HL-60 (cell line): ENCODE measurements at regions not wholly inside any gene's neighbourhood (a gene's known extent, or its start where the extent isn't known, plus 50 kb on each side); places are given as distances from the start of the nearest gene placed in this dataset.

Experiments
- DNase-seq, 2 experiments: peaks; one replicate each; pipeline ENCODE4 v3.0.0-alpha.2; 2010 to 2020; ENCODE audit warnings: low read depth in 1 of 2, low spot score in 1 of 2
- H3K27ac ChIP-seq: fragments of 250-450 bp; sonication (Bioruptor Pico); replicated peaks from 2 replicates; pipeline ENCODE4 v1.5.1; 2020; ENCODE audit warnings: mild to moderate bottlenecking, moderate library complexity
- H3K27me3 ChIP-seq: fragments of 250-450 bp; sonication (Bioruptor Pico); 2 replicates; pipeline ENCODE4 v1.5.1; 2021; ENCODE audit warnings: mild to moderate bottlenecking, moderate library complexity; ENCODE audit not compliant: insufficient read depth, poor library complexity, severe bottlenecking
- H3K4me3 ChIP-seq: replicated peaks from 2 replicates; pipeline ENCODE4 v1.5.1; 2011; ENCODE audit warnings: mild to moderate bottlenecking, control low read depth, low read length; ENCODE audit not compliant: insufficient read depth
- GABPA ChIP-seq: IDR thresholded peaks from 2 replicates; pipeline ENCODE4 v1.6.1; 2012; ENCODE audit warnings: low read depth
- POLR2AphosphoS5 ChIP-seq: IDR thresholded peaks from 2 replicates; pipeline ENCODE4 v1.6.1; 2012; ENCODE audit warnings: low read depth
- SPI1 ChIP-seq: IDR thresholded peaks from 2 replicates; pipeline ENCODE4 v1.6.1; 2012; ENCODE audit warnings: low read depth, mild to moderate bottlenecking, borderline replicate concordance
- TF ChIP-seq, protein P1 (sequence below): IDR thresholded peaks from 2 replicates; pipeline ENCODE4 v1.6.1; 2012; ENCODE audit warnings: low read depth; ENCODE audit not compliant: insufficient replicate concordance
- TF ChIP-seq, protein P2 (sequence below): IDR thresholded peaks from one replicate; pipeline ENCODE4 v1.5.1; 2011; ENCODE audit warnings: low read length, control low read depth, inconsistent platforms; ENCODE audit not compliant: insufficient read depth

DNA sequence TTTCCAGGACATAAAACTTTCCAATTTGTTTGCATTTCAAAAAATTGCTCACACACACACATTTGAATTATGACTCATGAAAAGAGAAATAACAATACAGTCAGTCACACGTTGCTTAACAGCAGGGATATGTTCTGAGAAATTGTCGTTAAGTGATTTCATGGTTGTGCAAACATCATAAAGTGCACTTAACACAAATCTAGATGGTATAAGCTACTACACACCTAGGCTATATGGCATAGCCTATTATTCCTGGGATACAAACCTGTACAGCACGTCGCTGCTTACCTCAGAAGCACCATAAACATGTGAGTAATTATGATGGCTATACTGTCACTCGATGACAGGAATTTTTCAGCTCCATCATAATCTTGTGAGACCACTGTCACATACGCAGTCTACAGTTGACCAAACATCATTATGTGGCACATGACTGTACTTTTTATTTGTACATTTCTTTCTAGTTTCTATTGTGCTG lies 378.2 kb downstream of the ACTL7B start:
- no peak for DNase-seq
- TF ChIP-seq SPI1 (no peak), GABPA (no peak), POLR2AphosphoS5 (no peak)
- TF ChIP-seq, protein P1, sequence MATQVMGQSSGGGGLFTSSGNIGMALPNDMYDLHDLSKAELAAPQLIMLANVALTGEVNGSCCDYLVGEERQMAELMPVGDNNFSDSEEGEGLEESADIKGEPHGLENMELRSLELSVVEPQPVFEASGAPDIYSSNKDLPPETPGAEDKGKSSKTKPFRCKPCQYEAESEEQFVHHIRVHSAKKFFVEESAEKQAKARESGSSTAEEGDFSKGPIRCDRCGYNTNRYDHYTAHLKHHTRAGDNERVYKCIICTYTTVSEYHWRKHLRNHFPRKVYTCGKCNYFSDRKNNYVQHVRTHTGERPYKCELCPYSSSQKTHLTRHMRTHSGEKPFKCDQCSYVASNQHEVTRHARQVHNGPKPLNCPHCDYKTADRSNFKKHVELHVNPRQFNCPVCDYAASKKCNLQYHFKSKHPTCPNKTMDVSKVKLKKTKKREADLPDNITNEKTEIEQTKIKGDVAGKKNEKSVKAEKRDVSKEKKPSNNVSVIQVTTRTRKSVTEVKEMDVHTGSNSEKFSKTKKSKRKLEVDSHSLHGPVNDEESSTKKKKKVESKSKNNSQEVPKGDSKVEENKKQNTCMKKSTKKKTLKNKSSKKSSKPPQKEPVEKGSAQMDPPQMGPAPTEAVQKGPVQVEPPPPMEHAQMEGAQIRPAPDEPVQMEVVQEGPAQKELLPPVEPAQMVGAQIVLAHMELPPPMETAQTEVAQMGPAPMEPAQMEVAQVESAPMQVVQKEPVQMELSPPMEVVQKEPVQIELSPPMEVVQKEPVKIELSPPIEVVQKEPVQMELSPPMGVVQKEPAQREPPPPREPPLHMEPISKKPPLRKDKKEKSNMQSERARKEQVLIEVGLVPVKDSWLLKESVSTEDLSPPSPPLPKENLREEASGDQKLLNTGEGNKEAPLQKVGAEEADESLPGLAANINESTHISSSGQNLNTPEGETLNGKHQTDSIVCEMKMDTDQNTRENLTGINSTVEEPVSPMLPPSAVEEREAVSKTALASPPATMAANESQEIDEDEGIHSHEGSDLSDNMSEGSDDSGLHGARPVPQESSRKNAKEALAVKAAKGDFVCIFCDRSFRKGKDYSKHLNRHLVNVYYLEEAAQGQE: no peak
- TF ChIP-seq, protein P2, sequence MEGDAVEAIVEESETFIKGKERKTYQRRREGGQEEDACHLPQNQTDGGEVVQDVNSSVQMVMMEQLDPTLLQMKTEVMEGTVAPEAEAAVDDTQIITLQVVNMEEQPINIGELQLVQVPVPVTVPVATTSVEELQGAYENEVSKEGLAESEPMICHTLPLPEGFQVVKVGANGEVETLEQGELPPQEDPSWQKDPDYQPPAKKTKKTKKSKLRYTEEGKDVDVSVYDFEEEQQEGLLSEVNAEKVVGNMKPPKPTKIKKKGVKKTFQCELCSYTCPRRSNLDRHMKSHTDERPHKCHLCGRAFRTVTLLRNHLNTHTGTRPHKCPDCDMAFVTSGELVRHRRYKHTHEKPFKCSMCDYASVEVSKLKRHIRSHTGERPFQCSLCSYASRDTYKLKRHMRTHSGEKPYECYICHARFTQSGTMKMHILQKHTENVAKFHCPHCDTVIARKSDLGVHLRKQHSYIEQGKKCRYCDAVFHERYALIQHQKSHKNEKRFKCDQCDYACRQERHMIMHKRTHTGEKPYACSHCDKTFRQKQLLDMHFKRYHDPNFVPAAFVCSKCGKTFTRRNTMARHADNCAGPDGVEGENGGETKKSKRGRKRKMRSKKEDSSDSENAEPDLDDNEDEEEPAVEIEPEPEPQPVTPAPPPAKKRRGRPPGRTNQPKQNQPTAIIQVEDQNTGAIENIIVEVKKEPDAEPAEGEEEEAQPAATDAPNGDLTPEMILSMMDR: no peak
- H3K27me3 ChIP-seq: no peaks in the 10 kb centered on the region
- H3K27ac ChIP-seq: no peak overlapping the region
- no peak overlapping the region for H3K4me3 ChIP-seq

DNA sequence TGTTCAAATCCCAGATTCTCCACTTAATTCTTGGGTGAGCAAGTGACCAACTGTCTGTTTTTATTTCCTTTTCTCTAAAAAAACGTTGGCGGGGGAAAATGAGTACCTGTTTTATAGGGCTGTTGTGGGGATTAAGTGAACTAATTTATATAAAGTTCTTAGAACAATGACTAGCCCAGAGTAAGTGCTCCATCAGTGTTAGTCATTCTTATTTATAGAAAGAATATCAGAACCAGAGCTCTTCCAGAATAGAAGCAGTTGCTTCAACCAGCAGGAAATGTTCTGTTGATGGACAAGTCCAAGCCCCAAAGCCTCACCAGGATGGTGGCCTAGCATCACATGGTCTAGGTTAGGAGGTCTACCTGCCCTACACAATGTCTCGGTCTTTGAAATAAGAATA lies 379.2 kb downstream of the ACTL7B start:
- no peak for TF ChIP-seq GABPA
- TF ChIP-seq, protein P2: no peak
- TF ChIP-seq, protein P1: no peak
- no peak for TF ChIP-seq SPI1
- TF ChIP-seq POLR2AphosphoS5: no peak
- H3K27ac ChIP-seq: no peak overlapping the region
- DNase-seq: no peak
- H3K27me3 ChIP-seq: no peaks in the 10 kb centered on the region
- H3K4me3 ChIP-seq: no peak overlapping the region

DNA sequence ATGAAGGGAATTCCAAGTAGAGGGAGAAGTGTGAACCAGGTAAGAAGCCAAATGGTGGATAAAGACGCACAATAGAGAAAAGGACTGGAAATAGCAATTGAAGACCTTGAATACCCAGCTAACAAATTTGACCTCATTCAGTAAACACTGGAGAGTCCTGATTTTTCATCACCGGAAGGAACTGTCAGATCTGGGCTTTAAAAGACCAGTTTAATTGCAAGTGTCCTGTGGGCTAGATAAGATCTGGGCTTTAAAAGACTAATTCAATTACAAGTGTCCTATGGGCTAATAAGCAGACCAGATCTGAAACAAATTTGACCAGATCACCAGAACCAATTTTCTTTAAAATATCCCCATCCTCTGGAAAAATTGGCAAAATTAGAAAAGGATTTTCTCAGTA lies 380.0 kb downstream of the ACTL7B start:
- no peak overlapping the region for H3K27ac ChIP-seq
- no peak for TF ChIP-seq GABPA
- no peaks in the 10 kb centered on the region for H3K27me3 ChIP-seq
- no peak for DNase-seq
- H3K4me3 ChIP-seq: no peak overlapping the region

DNA sequence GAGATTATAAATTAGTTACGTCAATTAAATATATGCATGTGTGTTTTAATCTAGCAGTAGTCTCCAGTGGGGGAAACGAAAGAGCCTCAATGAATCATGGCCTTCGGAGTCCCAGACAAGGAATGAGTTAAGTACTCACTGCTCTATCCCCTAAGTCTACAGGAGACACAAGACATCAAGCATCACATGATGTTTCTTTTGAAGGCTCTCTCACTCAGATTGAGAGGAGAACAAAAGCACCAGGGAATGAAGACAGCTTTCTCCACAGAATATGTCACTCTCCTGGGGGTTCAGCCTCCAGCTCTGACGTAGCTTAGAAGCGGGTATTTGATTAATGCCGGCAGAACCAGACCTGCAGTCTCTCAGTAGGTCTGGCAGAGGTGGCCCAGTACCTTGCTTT lies 381.4 kb downstream of the ACTL7B start:
- no peak for DNase-seq
- Histone ChIP-seq H3K27me3 (no peaks in the 10 kb centered on the region), H3K4me3 (no peak overlapping the region), H3K27ac (no peak overlapping the region)
- no peak for TF ChIP-seq GABPA
- TF ChIP-seq, protein P2: no peak
- TF ChIP-seq POLR2AphosphoS5: no peak
- TF ChIP-seq, protein P1: no peak
